Effector memory CD8-positive, alpha-beta T cell (primary cell): ENCODE measurements at regions not wholly inside any gene's neighbourhood (a gene's known extent, or its start where the extent isn't known, plus 50 kb on each side); places are given as distances from the start of the nearest gene placed in this dataset.

Experiments
- ATAC-seq: fragments of 150-1000 bp; cut with Tn5 transposase; replicated peaks from 2 replicates; pipeline ENCODE4 v1.10.0; 2021; ENCODE audit warnings: mild to moderate bottlenecking, moderate library complexity
- DNase-seq, 3 experiments: peaks; one replicate each; pipeline ENCODE4 v3.0.0; 2021
- H3K27ac Mint-ChIP-seq, 2 donors: one replicate each; pipeline ENCODE4 v1.8.0; 2022; ENCODE audit warnings: mild to moderate bottlenecking in 2 of 2, mixed read lengths in 2 of 2, moderate library complexity in 2 of 2
- H3K27me3 Mint-ChIP-seq, 2 donors: one replicate each; pipeline ENCODE4 v1.8.0; 2022; ENCODE audit warnings: mixed read lengths in 2 of 2
- H3K36me3 Mint-ChIP-seq: one replicate; pipeline ENCODE4 v1.8.0; 2022; ENCODE audit warnings: mild to moderate bottlenecking, moderate library complexity, mixed read lengths; ENCODE audit not compliant: insufficient read depth
- H3K4me1 Mint-ChIP-seq, 2 donors: one replicate each; pipeline ENCODE4 v1.8.0; 2022; ENCODE audit warnings: low read depth in 2 of 2, mixed read lengths in 2 of 2
- H3K4me3 Mint-ChIP-seq, 2 donors: one replicate each; pipeline ENCODE4 v1.8.0; 2022; ENCODE audit warnings: mild to moderate bottlenecking in 2 of 2, mixed read lengths in 2 of 2, moderate library complexity in 2 of 2
- H3K9me3 Mint-ChIP-seq, 2 donors: one replicate each; pipeline ENCODE4 v1.8.0; 2022; ENCODE audit warnings: mixed read lengths in 2 of 2

DNA sequence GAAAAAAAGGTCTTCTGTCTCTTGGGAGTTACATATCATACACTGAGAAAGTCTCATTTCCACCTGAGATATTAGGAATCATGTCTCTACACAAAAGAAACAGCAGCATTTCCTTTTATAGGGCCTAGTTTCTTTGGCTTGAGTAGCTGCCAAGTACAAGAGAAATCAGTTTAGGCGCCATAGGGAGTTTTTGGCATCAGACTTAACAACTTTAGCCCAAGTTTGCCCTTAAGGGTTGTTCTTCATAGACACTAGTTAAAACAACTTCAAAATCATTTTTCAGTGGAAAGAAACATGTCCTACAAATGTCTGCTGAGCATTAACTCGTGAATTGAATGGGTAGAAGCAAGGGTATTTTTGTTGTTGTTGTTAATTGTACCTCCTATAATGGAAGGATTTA lies 587.0 kb upstream of the DSEL start:
- Mint-ChIP-seq H3K4me1 (no peaks in the 10 kb centered on the region), H3K9me3 (no peaks in the 10 kb centered on the region), H3K27me3 (no peaks in the 10 kb centered on the region), H3K36me3 (no peaks in the 10 kb centered on the region), H3K4me3 (no peak overlapping the region), H3K27ac (no peak overlapping the region)
- no peak for ATAC-seq
- no peak for DNase-seq

DNA sequence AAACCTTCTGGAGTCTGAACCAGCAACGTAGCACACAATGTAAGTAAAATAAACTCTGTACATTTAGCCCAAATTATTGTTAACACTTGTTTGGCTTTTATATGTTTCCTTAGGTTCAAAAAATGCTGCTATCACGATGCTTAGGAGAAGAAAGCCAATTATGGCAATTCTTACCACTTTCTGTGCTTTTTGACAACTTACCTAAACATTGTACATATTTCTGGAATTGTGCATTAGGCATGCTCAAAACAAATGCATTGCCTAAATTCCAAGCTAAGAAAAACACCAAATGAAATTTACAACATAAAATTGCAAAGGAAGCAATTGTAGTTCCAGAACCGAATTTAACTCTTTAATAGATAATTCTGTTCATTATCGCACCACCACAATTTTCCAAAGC lies 585.6 kb upstream of the DSEL start:
- no peaks in the 10 kb centered on the region for H3K27me3 Mint-ChIP-seq
- H3K36me3 Mint-ChIP-seq: no peaks in the 10 kb centered on the region
- H3K27ac Mint-ChIP-seq: no peak overlapping the region
- H3K9me3 Mint-ChIP-seq: no peaks in the 10 kb centered on the region
- ATAC-seq (no peak), DNase-seq (no peak)
- H3K4me3 Mint-ChIP-seq: no peak overlapping the region
- no peaks in the 10 kb centered on the region for H3K4me1 Mint-ChIP-seq

DNA sequence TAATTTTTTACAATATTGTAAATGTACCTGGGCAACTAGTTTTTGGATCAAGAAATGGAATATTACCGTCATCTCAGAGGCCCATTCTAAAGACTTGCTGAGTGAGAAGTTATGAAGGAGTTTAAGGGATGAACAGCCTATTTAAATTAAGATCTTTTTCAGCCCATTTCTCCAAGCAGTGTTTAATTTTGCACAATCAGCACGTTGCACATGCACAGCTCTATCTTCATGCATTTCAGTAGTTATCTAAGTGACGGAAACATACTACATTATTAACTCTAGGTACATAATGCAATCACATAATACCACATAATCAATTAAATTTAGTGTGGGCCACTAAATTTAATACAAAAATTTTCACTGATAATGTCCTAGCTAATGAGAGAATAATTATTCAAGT lies 582.1 kb upstream of the DSEL start:
- Mint-ChIP-seq H3K9me3 (no peaks in the 10 kb centered on the region), H3K4me3 (no peak overlapping the region), H3K4me1 (no peaks in the 10 kb centered on the region), H3K27me3 (no peaks in the 10 kb centered on the region), H3K36me3 (no peaks in the 10 kb centered on the region), H3K27ac (no peak overlapping the region)
- DNase-seq: no peak
- ATAC-seq: no peak

DNA sequence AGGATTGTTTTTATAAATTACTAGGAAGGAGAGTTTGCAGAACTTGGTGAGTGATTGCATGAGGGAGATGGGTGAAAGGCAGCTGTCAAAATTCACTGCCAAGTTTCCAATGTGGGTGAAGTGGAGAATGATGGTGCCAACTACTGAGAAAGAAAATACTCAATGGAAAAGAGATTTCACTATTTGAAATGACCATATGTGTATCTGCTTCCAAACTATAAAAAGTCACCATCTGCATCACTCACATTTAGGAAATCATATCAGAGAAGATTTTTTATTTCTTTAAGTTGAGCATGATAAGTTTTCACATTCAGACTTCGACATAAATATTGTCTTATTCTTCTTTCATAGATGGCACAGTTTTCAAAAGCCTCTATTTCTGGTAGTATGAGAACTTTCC lies 570.0 kb upstream of the DSEL start:
- no peak overlapping the region for H3K27ac Mint-ChIP-seq
- no peaks in the 10 kb centered on the region for H3K4me1 Mint-ChIP-seq
- H3K27me3 Mint-ChIP-seq: no peaks in the 10 kb centered on the region
- DNase-seq: no peak
- H3K4me3 Mint-ChIP-seq: no peak overlapping the region
- H3K36me3 Mint-ChIP-seq: no peaks in the 10 kb centered on the region
- no peak for ATAC-seq
- no peaks in the 10 kb centered on the region for H3K9me3 Mint-ChIP-seq

DNA sequence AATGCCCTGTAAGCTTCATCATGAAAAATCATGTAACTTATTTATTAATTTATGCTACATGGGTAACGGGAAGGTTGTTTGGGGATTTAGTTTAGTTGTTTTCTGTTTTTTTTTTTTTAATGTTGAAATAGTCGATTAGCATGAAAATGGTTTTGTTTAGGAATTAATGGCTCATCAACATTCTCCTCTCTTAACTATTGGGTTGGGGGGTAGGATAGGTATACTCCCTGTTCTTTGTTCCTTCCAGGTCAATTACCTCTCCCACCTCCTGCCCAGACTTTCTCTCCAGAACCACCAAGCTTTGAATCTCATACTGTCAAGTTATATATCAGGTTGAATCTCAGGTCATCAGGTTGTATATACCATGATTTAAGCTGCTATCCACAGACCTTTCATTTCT lies 568.7 kb upstream of the DSEL start:
- Mint-ChIP-seq H3K4me1 (no peaks in the 10 kb centered on the region), H3K27ac (no peak overlapping the region), H3K27me3 (no peaks in the 10 kb centered on the region), H3K9me3 (no peaks in the 10 kb centered on the region), H3K4me3 (no peak overlapping the region), H3K36me3 (no peaks in the 10 kb centered on the region)
- ATAC-seq (no peak), DNase-seq (no peak)

DNA sequence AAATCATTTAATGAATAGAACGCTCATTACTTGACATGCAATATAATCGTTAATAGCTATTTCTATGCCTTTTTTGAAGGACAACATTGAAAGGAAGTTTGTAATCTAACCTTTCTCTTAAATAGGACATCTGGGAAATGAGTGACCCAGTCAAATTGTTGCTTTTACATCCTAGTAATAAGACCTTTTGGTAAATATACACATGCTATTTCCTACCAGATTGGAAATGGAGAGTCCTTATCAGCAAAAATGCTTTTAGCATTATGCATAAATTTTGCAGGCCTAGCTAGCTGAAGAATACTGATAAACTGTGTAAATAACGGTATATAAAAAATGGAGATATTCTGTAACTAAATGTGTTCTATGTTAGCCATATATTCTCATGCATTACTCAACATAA lies 567.3 kb upstream of the DSEL start:
- no peak for ATAC-seq
- no peak overlapping the region for H3K27ac Mint-ChIP-seq
- no peaks in the 10 kb centered on the region for H3K27me3 Mint-ChIP-seq
- H3K4me1 Mint-ChIP-seq: no peaks in the 10 kb centered on the region
- DNase-seq: no peak
- no peaks in the 10 kb centered on the region for H3K9me3 Mint-ChIP-seq
- no peak overlapping the region for H3K4me3 Mint-ChIP-seq
- H3K36me3 Mint-ChIP-seq: no peaks in the 10 kb centered on the region

DNA sequence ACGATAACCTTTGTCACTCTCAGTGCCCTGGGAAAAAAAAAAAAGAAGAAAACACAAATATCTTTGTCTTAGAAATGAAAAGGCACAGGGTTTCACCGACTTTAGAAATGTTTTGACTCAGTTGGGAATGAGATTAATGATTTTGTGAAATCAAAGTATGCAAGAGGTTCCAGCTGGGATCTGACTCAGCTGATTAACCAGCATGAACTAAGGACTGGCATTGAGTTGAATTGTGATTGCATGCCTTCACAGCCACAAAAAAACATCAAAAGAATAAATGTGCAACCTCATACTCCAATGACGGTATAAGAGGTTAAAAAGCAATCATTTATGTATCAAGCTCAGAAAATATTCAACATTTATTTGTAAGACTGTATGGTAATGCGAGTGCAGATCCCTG lies 566.6 kb upstream of the DSEL start:
- Mint-ChIP-seq H3K27me3 (no peaks in the 10 kb centered on the region), H3K4me1 (no peaks in the 10 kb centered on the region), H3K27ac (no peak overlapping the region), H3K4me3 (no peak overlapping the region), H3K36me3 (no peaks in the 10 kb centered on the region), H3K9me3 (peaks cover 0 to 1% of the 10 kb centered on the region in 2 donors)
- ATAC-seq (no peak), DNase-seq (no peak)

DNA sequence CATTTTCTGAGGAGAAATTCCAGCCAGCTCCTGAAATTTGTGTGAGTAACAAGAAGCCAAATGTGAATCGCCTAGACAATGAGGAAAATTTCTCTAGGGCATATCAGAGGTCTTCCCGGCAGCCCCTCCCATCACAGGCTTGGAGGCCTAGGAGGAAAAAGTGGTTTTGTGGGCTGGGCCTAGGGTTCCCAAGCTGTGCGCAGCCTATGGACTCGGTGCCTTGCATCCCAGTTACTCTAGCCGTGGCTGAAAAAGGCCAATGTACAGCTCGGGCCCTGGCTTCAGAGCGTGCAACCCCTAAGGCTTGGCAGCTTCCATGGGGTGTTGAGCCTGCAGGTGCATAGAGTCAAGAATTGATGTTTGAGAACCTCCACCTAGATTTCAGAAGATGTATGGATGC lies 556.2 kb upstream of the DSEL start:
- Mint-ChIP-seq H3K9me3 (peaks cover 0 to 5% of the 10 kb centered on the region in 2 donors), H3K36me3 (no peaks in the 10 kb centered on the region), H3K27me3 (no peaks in the 10 kb centered on the region), H3K27ac (no peak overlapping the region), H3K4me1 (no peaks in the 10 kb centered on the region), H3K4me3 (no peak overlapping the region)
- DNase-seq: no peak
- no peak for ATAC-seq

DNA sequence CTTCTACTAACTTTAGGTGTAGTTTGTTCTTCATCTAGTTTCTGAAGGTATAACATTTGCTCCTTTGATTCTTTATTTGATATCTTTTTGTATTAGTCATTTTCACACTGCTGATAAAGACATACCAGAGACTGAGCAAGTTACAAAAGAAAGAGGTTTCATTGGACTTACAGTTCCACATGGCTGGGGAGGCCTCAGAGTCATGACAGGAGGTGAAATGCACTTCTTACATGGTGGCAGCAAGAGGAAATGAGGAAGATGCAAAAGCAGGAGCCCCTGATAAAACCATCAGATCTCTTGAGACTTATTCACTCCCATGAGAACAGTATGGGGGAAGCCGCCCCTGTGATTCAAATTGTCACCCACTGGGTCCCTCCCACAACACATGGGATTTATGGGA lies 544.4 kb upstream of the DSEL start:
- Mint-ChIP-seq H3K9me3 (peaks cover 0 to under 1% of the 10 kb centered on the region in 2 donors), H3K36me3 (no peaks in the 10 kb centered on the region), H3K4me1 (no peaks in the 10 kb centered on the region), H3K4me3 (no peak overlapping the region), H3K27me3 (no peaks in the 10 kb centered on the region), H3K27ac (no peak overlapping the region)
- no peak for DNase-seq
- no peak for ATAC-seq

DNA sequence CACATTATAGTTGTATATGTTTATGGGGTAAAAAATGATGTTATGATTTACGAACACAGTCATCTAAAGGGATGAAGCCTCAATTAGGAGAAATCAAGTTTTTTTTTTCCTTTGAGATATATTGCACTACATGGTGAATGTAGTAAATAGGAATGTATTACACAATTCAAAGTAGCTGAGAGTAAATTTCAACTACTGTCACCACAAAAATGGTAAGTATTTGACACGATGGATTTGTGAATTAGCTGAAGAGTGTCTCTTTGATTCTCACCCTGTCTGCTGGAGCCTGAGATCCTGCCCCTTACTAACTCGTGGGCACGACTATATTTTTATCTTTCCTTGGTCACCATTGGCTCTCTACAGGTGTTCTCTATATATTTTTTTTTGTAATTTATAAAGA lies 540.4 kb upstream of the DSEL start:
- H3K4me3 Mint-ChIP-seq: no peak overlapping the region
- H3K9me3 Mint-ChIP-seq: peaks cover 5 to 7% of the 10 kb centered on the region in 2 donors
- ATAC-seq: no peak
- H3K27ac Mint-ChIP-seq: no peak overlapping the region
- DNase-seq: no peak
- no peaks in the 10 kb centered on the region for H3K36me3 Mint-ChIP-seq
- H3K4me1 Mint-ChIP-seq: no peaks in the 10 kb centered on the region
- H3K27me3 Mint-ChIP-seq: no peaks in the 10 kb centered on the region

DNA sequence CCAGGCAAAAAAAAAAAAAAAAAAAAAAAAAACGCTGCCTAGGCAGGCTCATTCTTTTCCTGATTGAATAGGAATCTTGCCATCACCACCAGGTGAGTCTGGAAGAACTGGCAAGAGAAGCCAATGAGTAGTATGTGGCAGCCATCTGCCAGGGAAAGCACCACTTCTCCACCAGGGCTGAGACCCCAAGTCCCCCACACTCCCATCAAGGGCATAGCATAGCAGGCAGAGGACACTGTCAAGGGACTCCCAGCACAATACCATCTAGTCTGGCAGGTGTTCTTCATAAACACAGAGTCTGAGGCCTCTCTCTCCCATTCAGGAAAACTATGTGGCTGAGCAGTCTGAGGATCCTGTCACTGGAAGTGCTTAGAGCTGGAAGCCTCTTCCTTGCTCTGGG lies 538.1 kb upstream of the DSEL start:
- H3K9me3 Mint-ChIP-seq: peaks cover 6 to 7% of the 10 kb centered on the region in 2 donors
- no peaks in the 10 kb centered on the region for H3K36me3 Mint-ChIP-seq
- H3K4me3 Mint-ChIP-seq: no peak overlapping the region
- no peak overlapping the region for H3K27ac Mint-ChIP-seq
- H3K4me1 Mint-ChIP-seq: no peaks in the 10 kb centered on the region
- no peak for DNase-seq
- H3K27me3 Mint-ChIP-seq: no peaks in the 10 kb centered on the region
- no peak for ATAC-seq

DNA sequence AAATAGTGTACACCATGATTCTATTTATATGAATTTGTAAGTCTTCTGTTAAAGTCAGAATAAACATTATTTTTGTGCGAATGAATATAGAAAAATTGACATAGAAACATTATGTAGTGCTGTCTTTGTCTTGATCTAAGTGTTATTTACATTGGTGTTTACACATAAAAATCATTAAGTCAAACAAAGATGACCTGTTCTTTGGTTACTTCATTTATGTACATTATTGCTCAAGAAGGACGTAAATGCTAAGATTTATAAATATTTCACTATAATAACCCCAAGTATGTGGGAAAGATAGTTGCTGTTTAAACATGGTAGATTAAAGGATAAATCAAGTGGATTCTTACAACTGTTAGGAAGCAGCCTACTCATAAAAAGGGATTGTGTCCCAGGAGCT lies 536.8 kb upstream of the DSEL start:
- no peak for ATAC-seq
- no peak overlapping the region for H3K4me3 Mint-ChIP-seq
- H3K36me3 Mint-ChIP-seq: no peaks in the 10 kb centered on the region
- peaks cover 6 to 7% of the 10 kb centered on the region in 2 donors for H3K9me3 Mint-ChIP-seq
- no peak overlapping the region for H3K27ac Mint-ChIP-seq
- no peaks in the 10 kb centered on the region for H3K27me3 Mint-ChIP-seq
- DNase-seq: no peak
- no peaks in the 10 kb centered on the region for H3K4me1 Mint-ChIP-seq

DNA sequence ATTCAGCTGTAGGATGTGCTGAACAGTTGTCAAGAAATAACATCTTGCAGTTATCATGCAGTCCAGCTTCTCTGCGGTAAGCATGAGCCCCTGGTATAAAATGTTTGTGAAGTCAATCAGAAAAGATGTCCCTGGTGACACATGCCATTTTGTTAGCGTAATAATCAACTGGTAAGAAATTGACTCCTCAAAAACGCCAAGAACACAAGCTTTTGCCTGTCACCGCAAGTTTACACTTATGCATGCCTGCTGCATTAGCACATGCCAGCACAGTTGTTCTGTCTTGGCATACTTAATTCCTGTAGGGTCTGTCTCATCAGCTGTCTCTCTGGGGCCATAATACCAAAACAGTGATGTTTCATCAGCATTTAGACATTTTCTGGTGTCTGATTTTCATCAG lies 524.8 kb upstream of the DSEL start:
- H3K4me3 Mint-ChIP-seq: no peak overlapping the region

DNA sequence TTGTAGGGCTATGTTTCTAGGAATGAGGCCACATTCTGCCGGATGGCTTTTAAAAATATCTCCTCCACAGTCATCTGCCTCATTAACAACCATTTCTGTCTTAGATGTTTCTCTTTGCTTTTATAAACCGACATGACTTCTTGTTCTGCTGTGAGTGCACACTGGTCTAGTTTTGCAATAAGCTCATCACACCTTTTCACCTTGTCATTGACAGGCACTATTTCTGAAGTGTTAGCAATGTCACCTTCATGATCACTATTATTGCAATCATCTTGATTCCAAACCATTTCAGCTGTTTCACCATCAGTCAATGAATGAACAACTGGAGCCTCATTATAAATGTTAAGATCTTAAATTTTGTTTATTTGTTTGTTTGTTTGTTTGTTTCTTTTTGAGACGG lies 523.7 kb upstream of the DSEL start:
- Mint-ChIP-seq H3K27ac (no peak overlapping the region), H3K36me3 (no peaks in the 10 kb centered on the region), H3K4me3 (no peak overlapping the region), H3K9me3 (peaks cover 0 to 3% of the 10 kb centered on the region in 2 donors), H3K27me3 (no peaks in the 10 kb centered on the region), H3K4me1 (no peaks in the 10 kb centered on the region)
- DNase-seq (no peak), ATAC-seq (no peak)

More for the DNA sequence above, 524.8 kb upstream of the DSEL start:
- Mint-ChIP-seq H3K27me3 (no peaks in the 10 kb centered on the region), H3K36me3 (no peaks in the 10 kb centered on the region), H3K27ac (no peak overlapping the region), H3K4me1 (no peaks in the 10 kb centered on the region), H3K9me3 (peaks cover 0 to 3% of the 10 kb centered on the region in 2 donors)
- no peak for DNase-seq
- ATAC-seq: no peak

DNA sequence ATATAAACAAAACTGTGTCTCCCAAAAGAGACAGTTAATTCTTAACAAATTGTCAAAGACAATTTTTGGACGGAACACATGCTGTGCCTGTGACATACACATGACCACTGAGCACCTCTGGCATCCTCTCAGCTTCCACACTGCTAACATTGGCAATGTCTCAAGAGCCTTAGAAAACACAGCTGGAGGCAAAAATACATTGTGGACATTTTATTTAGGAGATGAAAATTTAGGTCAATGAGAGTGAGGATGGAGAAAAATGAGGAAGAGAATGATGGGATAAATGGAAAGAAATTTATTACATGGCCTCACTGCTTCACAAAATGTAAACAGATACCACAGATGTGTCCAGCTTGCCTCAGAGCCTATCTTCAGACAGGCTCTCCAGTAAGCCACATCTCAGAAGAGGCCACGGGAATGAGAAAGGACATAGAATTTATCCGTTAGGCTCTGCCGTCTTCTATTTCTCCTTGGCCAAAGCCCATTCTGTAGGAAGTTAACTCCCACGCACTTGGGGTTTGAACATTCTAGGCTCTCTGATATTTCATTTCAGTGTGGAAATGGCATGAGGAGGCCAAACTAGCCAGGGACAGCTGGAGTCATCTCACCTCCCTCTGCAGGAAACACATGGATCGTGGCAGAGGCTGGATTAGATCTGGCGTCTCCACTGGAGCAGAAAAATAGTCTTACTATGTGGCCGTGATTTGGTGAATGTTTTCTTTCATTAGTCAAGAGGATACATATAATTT lies 519.4 kb upstream of the DSEL start:
- Mint-ChIP-seq H3K36me3 (no peaks in the 10 kb centered on the region), H3K27ac (no peak overlapping the region), H3K4me3 (no peak overlapping the region), H3K4me1 (no peaks in the 10 kb centered on the region), H3K9me3 (peaks cover 0 to 3% of the 10 kb centered on the region in 2 donors), H3K27me3 (no peaks in the 10 kb centered on the region)
- ATAC-seq: no peak
- DNase-seq: no peak
